ENCODE measurements at regions not wholly inside any gene's neighbourhood (a gene's known extent, or its start where the extent isn't known, plus 50 kb on each side); places are given as distances from the start of the nearest gene placed in this dataset.

DNA sequence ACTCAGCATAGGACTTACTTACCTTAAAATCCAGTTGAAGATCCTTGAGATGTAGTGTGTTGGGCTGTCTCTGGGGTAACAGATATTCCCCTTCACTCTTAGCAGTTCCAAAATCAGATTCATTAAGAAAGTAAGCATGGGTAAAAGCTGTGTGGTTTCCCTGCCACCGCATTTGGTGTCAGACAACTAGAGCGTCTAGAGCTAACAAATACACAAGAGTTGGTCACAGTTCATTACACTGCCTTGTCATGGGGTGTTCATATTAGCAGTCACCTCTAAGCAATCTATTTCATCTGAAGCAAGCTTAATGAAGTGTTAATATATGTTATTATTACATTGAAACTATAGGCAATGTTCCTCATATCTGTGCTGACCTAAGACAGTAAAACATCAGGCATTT lies 342.8 kb downstream of the PPARGC1A start:
- H3K9me3 ChIP-seq, result no peaks in the 10 kb centered on the region
- no peak overlapping the region for H3K4me3 ChIP-seq
- ATAC-seq (ENCODE audit: low FRiP score in 2 of 2) (no peak), DNase-seq (no peak)
- WGBS, 2 donors, result 70 to 77% methylated on average over 2 of the region's 2 CpGs
- H3K36me3 ChIP-seq, result no peaks in the 10 kb centered on the region
- TF ChIP-seq EP300 (IDR thresholded peaks at IDR 0.05) (no peak), POLR2A (IDR thresholded peaks at IDR 0.05) (no peak), POLR2AphosphoS5 (IDR thresholded peaks at IDR 0.05) (no peak)
- H3K27me3 ChIP-seq, result no peaks in the 10 kb centered on the region
- no peak overlapping the region for H3K27ac ChIP-seq
- no peaks in the 10 kb centered on the region for H3K4me1 ChIP-seq

- Histone ChIP-seq H3K9me3 (no peaks in the 10 kb centered on the region), H3K27me3 (no peaks in the 10 kb centered on the region), H3K27ac (no peak overlapping the region), H3K4me3 (no peak overlapping the region), H3K36me3 (no peaks in the 10 kb centered on the region), H3K4me1 (no peaks in the 10 kb centered on the region)
- no peak for TF ChIP-seq POLR2AphosphoS5 (IDR thresholded peaks at IDR 0.05)
- TF ChIP-seq EP300 (IDR thresholded peaks at IDR 0.05), result no peak
- TF ChIP-seq POLR2A (IDR thresholded peaks at IDR 0.05), result no peak
- no peak for TF ChIP-seq CTCF (IDR thresholded peaks at IDR 0.05)
- no peak for ATAC-seq (ENCODE audit: low FRiP score in 2 of 2)
- 67 to 76% methylated on average over 5 of the region's 5 CpGs for WGBS, 2 donors
- DNase-seq, result no peak
Measured at GRCh38 chr4:23539969-23540569, 349.8 kb downstream of the PPARGC1A start.

DNA sequence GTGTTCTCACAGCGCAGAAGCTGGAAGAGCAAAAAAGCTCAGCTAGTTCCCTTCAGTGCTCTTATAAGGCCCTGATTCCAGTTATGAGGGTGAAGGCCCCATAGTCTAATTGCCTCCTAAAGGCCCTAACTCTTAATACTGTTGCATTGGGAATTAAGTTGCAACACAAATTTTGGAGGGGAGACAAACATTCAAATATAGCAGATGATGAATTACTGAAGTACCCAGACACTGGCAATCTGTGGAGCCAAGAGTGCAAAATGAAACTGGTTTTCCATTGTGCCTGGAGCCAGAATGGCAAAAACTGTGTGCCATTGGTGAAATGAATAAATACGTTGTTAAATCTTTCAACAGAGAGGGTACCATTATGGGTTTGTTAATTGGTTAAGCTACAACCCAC lies 356.0 kb downstream of the PPARGC1A start:
- no peaks in the 10 kb centered on the region for H3K27me3 ChIP-seq
- DNase-seq, result no peak
- H3K4me3 ChIP-seq, result no peak overlapping the region
- no peak for ATAC-seq (ENCODE audit: low FRiP score in 2 of 2)
- H3K4me1 ChIP-seq, result no peaks in the 10 kb centered on the region
- H3K9me3 ChIP-seq, result peaks cover 0 to 8% (median 0%) of the 10 kb centered on the region in 4 donors
- no peaks in the 10 kb centered on the region for H3K36me3 ChIP-seq
- no peak for TF ChIP-seq CTCF (IDR thresholded peaks at IDR 0.05)
- no peak for TF ChIP-seq POLR2AphosphoS5 (IDR thresholded peaks at IDR 0.05)
- TF ChIP-seq EP300 (IDR thresholded peaks at IDR 0.05), result no peak
- TF ChIP-seq POLR2A (IDR thresholded peaks at IDR 0.05), result no peak
- WGBS, 2 donors, result 91 to 98% methylated on average over 2 of the region's 2 CpGs
- no peak overlapping the region for H3K27ac ChIP-seq

DNA sequence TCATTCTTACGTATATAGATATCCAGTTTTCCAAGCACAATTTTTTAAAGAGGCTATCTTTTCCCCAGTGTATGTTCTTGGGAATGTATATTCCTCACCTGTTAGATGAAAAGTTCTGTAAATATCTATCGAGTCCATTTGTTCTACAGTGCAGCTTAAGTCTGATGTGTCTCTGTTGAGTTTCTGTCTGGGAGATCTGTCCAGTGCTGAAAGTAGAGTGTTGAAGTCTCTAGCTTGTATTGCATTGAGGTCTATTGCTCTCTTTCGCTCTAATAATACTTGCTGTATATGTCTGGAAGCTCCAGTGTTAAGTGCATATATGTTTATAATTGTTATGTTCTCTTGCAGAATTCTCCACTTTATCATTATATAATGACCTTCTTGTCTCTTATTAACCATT lies 373.1 kb downstream of the PPARGC1A start:
- WGBS, 2 donors, result 85 to 87% methylated on average over 3 of the region's 3 CpGs
- DNase-seq (no peak), ATAC-seq (ENCODE audit: low FRiP score in 2 of 2) (no peak)
- Histone ChIP-seq H3K4me3 (no peak overlapping the region), H3K27ac (no peak overlapping the region), H3K27me3 (no peaks in the 10 kb centered on the region), H3K4me1 (no peaks in the 10 kb centered on the region), H3K9me3 (peaks cover 0 to under 1% (median 0%) of the 10 kb centered on the region in 4 donors), H3K36me3 (no peaks in the 10 kb centered on the region)
- no peak for TF ChIP-seq POLR2A (IDR thresholded peaks at IDR 0.05)
- TF ChIP-seq POLR2AphosphoS5 (IDR thresholded peaks at IDR 0.05), result no peak
- TF ChIP-seq EP300 (IDR thresholded peaks at IDR 0.05), result no peak
- TF ChIP-seq CTCF (IDR thresholded peaks at IDR 0.05), result no peak

DNA sequence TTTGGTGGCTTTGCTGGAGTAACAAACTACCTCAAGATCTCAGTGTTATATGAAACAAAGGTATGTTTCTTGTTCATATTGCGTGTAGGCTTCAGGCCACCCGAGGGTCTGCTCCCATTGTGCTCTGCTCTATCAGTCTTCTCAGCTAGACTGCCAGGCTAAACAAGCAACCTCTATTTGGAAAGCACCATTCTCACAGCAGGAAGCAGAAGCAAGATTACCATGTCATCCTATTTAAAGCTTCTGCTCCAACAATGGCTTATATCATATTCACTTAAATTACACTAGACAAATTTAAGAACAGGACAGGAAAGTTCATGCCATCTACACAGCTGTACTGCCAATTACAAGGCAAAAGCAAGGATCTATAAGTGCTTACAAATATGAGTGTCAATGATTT lies 385.8 kb downstream of the PPARGC1A start:
- H3K4me3 ChIP-seq, result no peak overlapping the region
- no peak overlapping the region for H3K27ac ChIP-seq
- no peaks in the 10 kb centered on the region for H3K27me3 ChIP-seq
- no peak for ATAC-seq (ENCODE audit: low FRiP score in 2 of 2)
- H3K4me1 ChIP-seq, result no peaks in the 10 kb centered on the region
- H3K36me3 ChIP-seq, result no peaks in the 10 kb centered on the region
- DNase-seq, result no peak
- no peaks in the 10 kb centered on the region for H3K9me3 ChIP-seq
- 36 to 53% methylated on average over 2 of the region's 2 CpGs for WGBS, 2 donors
- TF ChIP-seq POLR2AphosphoS5 (IDR thresholded peaks at IDR 0.05), result no peak
- no peak for TF ChIP-seq EP300 (IDR thresholded peaks at IDR 0.05)
- no peak for TF ChIP-seq CTCF (IDR thresholded peaks at IDR 0.05)
- TF ChIP-seq POLR2A (IDR thresholded peaks at IDR 0.05), result no peak
